GF-D8 (cell line): ENCODE measurements at regions not wholly inside any gene's neighbourhood (a gene's known extent, or its start where the extent isn't known, plus 50 kb on each side); places are given as distances from the start of the nearest gene placed in this dataset.

ENCODE experiments used
- DNase-seq: peaks from one replicate; lab custom pipeline; 2025; lab: John Stamatoyannopoulos, UW

DNA sequence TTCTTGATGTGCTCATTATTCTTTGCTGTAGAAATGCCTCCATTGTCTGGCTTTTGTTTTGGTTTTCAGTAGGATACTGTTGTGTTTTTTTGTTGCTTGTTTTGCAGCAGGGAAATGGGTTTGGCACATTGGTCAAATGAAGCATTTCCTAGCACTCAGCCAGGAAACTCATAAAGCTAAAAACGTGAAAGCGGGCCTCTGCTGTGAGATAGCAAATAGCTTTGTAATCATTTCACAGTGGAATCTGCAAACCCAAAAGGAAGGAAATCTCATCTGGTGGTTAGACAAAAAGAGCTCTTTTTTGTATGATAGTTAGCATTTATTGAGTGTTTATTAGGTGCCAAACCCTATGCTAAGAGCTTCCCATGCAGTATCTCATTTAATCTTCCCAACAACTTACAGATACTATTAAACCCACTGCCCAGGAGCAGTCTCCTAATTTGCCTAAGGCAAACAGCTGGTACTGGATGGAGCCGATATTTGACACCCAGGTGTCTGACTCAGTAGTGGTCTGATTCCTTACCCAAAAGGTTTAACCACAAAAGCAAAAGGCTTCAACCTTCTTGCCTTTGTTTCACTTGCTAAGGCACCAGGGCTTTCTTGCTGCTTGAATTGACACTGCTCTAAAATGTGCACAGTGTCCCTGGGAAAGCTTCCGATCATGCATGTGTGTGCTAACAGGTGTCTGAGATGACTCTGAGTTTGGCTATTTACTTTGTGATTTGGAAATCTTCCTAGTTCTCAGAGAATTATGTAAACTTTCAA is 527.9 kb upstream of the MDFIC2 start:
- DNase-seq, result no peak

DNA sequence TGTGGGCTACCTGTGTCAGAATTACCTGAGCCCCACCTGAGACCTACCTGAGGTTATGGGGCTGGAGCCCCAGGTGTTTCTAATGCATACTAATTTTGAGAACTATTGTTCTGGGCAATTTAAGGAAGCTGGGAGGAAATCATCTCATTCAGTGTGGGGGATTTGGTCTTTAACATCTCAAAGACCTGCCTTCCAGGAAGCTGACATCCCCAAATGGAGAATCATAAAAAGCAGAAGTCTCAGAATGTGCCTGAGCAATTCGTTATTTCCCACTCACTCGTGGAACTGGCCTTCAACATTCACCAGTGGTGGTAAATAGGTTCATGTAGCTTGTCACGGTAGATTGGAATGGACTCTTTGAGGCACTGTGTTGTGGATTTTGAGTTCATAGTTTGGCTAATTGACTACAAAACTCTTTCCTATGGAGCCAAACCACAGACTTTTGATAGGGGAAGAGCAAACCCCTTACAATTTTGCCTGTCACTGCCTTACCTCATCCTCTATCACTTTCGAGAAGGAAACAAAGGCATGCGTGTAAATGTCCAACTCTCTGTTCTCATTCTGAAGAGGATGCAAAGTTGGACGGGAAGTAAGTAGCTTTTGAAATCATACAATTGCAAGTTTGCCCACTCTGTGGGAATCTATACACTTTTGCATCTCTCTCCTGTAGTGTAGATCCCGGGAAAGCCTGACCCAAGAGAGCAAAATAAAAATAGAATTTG is 521.0 kb upstream of the MDFIC2 start:
- no peak for DNase-seq

DNA sequence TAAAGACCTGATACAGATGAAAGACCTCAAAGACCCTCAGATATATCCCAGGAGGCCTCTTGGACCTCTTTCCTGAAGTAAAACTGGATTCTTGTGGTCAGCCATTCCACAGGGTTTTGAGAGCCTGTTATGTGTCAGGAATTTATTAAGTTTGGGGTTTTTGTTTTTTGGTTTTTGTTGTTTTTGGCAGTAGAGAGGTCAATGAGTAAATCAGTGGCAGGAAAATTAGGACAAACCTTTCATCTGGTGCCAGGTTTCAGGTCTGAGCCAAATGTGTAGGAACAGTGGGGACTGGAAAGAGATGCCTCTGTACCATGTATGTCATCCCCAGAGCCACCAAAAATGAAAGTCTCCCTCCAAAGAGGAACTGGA is 520.4 kb upstream of the MDFIC2 start:
- no peak for DNase-seq

DNA sequence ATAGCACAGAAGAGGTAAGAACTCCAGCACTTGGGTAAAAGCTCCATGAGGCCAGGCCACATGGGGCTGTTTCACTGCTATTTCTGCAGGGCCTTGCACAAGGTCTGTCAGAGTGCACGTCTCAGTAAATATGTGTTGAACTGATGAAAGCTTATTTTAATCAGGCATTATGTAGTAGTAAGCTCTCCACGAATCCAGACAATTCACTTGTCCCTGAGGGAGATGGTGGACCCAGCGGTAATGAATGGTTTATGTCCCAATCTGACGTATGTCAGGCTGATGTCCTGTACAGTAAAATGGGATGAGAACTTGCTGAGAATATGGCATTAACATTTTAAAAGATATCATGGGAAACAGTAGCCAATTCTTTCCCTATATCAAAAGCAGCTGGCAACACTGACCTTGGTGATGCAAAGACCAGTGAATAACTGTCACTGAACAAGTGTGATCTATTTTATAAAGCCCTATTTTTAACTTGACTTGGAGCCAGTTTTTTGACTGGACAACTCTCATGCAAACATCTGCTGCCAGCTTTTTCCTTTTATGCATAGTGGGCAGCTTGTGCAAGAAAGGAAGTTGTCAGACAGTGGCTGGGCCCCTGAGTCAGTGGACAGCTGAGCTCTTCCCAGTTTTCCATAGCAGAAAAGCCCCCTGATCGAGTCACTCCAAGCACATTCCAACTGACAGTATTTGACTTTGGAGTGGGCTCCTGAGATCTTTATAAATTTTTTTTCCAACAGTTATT is 519.8 kb upstream of the MDFIC2 start:
- DNase-seq, result no peak

DNA sequence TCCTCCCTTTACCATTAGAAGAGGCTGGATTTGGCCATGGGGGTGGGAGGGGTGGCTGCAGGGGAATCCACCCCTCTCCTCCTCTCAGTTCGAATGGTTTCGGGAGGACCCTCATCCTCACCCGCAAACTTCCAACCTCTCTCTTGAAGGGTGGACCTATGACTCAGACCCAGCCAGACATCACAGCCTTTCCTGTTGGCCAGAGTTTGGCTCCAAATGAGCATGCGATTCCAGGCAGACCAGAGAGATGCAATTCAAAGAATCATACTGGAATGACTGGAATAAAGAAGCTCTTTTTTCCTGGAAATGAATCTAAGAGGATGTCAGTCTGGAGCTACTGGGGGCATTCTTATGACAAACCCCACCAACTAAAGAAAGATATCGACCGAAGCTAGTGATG is 516.7 kb upstream of the MDFIC2 start:
- DNase-seq, result no peak

DNA sequence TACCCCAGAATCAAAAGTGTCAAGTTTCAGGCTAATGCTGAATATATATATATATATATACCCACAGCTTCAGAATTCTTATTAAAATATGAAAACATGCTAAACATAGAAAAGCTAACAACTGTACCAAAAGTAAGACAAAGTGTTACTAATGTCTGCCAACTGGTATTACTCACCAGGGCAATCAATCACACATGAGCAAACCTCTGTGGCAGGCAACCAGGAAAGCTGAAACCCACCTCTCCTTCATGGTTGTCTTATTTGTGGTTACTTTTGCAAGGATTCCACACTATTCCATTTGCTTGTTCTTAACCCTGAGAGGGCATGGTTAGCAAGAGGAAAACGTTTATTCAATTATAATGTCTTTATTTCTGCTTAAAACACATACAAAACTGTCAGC is 512.3 kb upstream of the MDFIC2 start:
- DNase-seq, result no peak

DNA sequence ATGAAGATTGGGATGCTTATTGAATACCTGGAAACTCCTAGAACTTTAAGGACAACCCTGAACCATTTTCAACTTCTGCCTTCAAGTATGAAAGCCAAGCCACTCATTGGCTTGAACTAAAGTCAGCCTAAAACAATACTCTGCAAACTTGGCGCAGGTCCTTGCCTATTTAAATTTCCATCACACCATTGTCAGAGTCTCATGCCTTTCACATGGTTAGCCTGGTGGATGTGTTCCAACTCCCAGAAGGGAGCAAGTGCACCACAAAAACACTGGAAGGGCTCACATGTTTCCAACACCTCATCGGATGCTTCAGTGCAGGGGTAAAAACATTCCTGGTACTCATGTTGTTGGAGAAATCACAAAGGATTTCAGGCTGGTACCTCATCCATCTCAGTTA is 511.6 kb upstream of the MDFIC2 start:
- no peak for DNase-seq

DNA sequence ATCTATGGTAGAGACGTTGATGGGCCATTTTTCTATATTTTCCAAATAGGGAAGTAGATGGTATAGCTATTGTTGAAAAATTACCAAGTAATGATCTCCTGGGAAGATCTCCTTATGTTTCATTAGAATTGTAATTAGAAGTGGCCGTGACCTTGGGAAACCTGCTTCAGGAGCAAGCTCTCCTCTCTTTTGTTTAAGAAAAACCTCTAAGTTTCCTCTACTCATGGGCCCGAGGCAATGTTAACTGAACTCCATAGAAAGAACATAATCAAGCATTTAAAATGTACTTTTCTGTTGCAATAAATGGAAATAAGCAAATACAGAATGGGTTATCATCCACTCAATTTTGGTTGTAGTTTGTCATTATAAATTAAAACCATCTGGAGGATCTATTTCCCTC is 511.2 kb upstream of the MDFIC2 start:
- no peak for DNase-seq

DNA sequence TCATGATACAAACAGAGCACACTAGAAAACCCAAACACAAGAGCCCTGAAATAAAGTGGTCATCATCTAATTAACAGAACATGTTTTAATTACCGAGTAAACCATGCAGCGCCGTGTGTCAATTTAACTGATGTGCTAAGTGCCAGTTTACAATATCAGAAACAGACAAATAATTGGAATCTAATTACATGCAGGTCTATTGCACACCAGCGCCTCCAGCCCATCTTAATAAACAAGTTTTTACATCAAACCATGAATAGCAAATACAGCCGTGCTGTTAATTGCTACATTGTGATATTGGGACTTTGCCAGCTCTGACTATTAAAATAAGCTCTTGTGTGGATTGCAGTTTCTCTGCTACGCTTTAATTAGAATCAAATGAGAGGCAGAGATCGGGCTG is 510.2 kb upstream of the MDFIC2 start:
- no peak for DNase-seq

DNA sequence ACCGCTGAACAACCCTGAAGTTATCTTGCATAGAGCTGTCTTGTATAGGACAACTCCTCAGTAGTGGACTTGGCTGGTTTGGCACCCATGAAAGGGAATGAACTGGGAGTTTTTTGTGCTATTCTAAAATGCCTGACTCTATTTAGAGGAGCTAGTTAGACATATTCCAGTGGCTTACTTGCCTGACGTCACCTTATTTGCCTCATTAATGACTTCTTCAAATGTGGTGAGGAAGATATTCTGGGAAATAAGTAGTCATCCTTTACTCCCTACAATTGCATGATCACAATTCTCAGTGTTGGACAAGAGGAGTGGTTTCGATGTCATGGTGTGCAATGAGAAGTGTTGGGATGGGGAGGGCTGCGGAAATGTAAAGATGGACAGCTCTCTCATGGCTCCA is 509.2 kb upstream of the MDFIC2 start:
- no peak for DNase-seq

DNA sequence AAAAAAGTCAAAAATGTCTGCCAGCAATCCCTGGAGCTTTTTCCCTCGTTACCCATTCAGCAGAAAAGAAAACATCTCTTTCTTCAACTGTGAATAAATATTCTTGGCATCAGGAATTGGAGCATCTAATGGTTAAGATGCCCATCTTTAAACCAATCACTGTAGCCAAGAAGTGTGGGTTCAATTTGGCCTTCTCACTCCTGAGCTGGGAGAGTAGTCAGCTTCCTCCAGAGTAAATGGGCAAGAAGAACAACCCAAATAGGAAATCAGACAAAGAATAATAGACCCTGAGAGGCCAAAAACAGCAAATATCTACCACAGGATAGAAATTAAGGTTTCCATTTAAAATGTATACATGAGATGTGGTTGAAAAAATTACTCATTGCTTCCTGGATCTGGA is 508.0 kb upstream of the MDFIC2 start:
- no peak for DNase-seq

DNA sequence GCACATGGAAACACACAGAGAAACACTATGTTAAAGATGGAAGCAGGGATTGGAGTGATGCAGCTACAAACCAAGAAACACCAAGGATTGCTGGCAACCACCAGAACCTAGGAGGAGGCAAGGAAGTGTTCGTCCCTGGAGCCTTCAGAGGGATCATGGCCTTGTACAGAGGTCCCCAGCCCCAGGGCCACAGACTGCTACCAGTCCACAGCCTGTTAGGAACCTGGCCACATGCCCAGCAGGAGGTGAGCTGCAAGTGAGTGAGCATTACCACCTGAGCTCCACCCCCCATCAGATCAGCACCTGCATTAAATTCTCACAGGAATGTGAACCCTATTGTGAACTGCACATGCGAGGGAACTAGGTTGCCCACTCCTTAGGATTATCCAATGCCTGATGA is 505.7 kb upstream of the MDFIC2 start:
- DNase-seq, result no peak

DNA sequence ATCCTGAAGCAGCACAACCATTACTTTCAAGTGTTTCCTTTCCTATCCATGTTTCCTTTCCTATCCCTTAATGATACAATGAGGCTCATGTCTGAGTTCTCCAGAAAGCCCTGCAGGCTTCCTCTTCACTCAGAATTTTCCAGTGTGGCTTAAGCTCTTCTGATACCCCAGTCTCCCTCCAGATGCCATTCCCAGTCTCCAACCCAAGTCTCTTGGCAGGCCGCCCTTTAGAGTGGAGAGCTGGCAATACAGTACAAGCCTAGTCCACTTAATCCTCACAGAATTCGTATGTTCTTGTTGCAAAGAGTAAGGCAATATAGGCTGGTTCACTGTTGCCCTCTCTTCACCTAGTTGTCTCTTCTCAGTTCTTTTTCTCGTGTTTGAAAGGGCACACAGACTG is 503.9 kb upstream of the MDFIC2 start:
- no peak for DNase-seq

DNA sequence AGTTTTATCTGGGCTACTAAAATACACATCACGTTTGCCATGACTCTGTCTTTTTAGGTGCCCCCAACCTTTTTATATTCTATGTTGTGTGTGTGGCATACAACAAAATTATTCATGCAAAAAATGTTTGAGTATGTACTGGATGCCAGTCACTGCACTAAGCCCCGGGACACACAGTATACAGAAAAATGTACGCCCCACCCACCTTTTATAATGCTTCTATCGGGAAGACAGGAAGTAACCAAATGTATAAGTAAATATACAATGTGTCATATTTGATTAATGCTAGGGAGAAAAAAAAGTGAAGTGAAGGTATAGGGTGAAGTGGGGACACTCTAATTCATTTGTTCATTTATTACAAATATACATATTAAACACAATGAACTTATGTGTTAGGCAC is 503.4 kb upstream of the MDFIC2 start:
- DNase-seq, result no peak

DNA sequence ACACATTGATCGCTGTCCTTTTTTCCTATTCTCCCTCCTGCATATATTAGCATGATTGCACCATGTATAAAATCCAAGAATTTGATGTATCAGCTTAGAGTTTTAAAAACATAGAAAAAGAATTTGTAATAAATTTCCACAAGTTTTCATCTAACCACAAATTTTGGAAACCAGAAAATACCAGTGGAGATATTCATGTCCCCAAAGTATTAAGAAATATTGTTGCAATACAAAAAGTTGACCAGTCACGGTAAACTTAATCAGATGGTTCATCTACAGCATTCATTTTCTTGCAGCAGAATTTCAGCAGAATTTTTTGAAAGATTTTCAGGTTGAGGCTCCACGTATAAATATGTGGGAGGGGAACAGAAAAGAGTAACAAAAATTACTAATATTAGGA is 500.9 kb upstream of the MDFIC2 start:
- no peak for DNase-seq

DNA sequence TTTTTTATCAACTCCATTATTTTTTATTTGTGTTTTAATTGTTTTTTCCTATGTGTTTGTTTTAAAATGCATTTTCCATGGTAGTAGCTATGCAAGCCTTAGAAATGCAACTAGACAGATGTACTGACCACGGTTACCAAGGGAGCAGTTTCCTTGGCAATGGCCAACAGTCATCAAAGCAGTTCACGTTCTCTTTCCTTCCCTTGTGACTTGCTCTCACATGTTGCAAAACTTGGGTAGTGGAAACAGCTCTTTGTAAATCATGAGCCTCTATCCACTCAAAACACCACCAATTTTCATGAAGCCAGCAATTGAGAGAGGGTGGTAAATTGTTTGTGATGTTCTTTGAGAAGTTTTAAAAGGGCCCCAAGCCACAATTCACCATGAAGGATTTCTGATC is 499.4 kb upstream of the MDFIC2 start:
- DNase-seq, result no peak

DNA sequence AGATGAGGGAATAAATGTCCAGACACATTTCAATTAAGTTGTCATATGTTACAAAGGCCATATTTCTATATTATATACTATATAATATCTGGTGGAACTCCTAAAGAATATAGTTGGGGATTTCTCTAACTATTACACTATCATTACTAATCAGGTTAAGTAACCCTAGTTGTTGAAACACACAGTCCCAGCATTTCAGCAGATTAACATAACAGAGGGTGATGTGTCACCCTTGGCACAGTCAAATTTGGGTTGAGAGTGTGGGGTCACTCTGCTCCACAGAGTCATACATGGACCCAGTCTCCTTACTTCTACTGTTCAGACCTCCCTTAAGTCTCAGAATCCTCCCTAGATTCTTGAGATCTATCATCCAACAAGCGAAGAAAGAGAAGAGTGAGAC is 496.4 kb upstream of the MDFIC2 start:
- DNase-seq, result no peak

DNA sequence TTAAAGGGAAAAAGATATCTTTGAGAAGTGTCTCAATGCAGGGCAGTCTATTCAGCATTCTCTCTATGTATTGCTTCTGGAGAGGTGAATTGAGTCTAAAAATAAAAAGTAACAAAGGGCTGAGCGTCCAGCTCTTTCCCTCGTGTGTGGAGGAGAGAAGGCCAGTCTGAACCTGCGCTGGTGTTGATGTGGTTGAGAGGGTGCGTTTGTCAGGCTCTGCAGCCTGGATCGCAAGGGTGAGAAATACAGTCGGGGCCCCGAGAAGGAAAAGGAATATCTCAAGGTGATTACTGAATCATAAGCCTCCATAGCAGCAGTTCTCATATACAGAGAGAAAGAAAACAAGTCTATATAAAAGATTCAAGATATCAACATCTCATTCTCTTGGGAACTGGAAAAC is 494.1 kb upstream of the MDFIC2 start:
- no peak for DNase-seq

DNA sequence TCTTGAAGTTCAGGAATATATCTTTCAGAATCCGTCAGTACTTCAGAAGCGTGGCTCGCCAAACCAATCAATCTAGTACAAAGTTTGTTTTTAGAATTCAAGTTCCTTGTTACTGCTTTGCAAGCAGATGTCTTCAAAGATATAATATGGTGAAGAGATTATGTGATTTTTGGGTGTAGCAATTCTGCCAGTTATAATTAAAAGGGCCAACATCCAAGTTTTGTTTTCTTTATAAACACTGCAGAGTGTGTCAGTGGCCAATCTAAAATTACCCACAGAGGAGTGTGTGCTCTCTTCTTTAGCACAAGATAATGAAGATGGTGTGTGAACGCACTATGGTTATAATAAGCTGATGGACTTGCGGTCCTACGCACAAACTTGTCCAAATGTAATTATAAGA is 493.6 kb upstream of the MDFIC2 start:
- no peak for DNase-seq

DNA sequence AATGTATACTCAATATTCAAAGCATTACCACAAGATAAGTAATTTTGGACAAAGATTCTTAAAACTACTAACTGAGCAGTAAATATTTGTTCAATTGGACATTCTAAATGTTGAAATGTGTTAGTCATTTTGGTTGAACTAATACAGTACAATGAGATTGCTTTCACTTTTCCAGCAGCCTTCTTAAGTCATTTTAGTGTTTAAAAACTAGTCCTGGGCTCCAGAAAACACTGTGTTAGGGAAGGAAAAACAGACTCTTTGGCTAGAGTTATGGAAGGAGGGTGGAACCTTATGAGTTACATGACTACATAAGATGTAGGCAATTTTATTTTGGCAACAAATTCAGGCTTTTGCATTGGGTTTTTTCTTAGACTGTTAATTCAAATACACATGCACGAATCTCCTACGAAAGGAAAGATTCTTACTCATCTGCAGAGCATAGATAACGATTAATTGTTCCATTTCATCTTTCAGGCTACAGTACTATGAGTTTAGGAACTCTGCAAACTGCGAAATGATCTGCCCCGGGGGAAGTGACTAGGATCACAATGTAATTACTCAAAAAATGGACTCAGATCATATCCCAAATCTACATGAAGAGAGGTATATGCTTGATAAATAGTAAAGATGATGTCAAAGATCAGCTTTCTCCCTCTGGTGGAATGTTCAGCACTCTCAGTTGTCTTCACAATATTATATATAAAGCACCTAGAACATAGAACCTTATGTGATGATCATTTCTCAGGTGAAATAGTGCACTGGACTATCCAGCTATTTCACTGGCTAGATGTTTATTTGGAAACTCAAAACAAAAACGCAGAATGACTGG is 492.8 kb upstream of the MDFIC2 start:
- DNase-seq, result no peak

DNA sequence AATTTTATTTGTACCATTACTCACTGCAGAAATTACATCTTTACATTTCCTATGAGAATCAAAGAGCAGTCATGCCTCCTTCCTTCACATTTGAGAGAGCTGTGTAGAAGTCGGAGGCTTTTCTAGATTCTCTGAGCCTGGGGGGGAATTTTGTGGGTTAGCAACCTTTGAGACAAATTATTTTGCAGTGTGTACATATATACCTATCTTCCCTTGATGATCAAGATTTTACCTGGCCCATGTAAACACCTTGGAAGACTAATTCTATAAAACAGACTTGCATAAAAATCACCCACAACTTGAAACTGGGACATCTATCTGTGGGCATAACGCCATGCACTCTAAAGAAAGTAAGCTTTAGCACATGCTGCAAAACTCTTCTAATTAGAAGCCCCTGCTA is 491.5 kb upstream of the MDFIC2 start:
- no peak for DNase-seq

DNA sequence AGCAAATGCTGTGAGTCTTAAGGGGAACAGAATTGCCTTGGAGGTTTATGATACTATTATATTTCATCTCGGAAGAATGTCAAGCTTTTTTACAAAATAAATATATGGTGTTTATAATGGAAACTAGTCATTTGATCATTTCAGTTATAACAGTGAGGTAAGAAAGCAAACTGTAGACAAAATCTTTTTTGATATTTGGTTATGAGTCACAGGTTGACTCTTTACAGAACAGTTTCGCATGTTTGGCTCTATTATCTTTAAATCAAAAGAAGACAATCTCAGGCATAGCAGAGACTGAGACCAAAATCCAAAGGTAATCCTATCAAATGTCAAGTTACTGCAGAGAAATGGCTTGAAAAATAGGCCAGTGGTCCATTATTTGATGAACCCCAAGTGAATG is 490.9 kb upstream of the MDFIC2 start:
- no peak for DNase-seq
